ENCODE measurements at regions not wholly inside any gene's neighbourhood (a gene's known extent, or its start where the extent isn't known, plus 50 kb on each side); places are given as distances from the start of the nearest gene placed in this dataset.

DNA sequence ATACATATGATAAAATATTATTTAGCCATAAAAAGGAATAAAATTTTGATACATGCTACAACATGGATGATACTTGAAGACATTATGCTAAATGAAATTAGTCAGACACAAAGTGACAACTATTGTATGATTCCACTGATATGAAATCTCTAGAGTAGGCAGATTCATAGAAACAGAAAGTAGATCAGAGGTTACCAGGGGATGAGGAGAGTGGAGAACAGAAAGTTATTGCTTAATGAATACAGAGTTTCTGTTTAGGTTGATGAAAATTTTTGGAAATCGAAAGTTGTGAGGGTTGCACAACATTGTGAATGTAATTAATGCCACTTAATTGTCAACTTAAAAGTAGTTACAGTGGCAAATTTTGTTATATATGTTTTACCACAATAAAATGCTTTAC lies 315.7 kb upstream of the USP25 start:
- Histone ChIP-seq H3K4me1 (ENCODE audit: control insufficient read depth, insufficient read depth, low read length) (no peaks in the 10 kb centered on the region), H3K27me3 (ENCODE audit: control insufficient read depth, insufficient read depth, low read length) (no peaks in the 10 kb centered on the region), H3K36me3 (ENCODE audit: control insufficient read depth, insufficient read depth, low read length) (no peaks in the 10 kb centered on the region), H3K4me3 (ENCODE audit: low read length) (no peak overlapping the region), H3K9me3 (ENCODE audit: control insufficient read depth, insufficient read depth, low read length) (no peaks in the 10 kb centered on the region), H3K27ac (ENCODE audit: low read length) (no peak overlapping the region)
- Mint-ChIP-seq H3K9me3 (peaks cover 0 to 3% of the 10 kb centered on the region in 2 donors), H3K27me3 (ENCODE audit: low read depth in 2 of 2) (peaks cover 0 to 2% of the 10 kb centered on the region in 2 donors), H3K4me3 (no peak overlapping the region), H3K4me1 (no peaks in the 10 kb centered on the region), H3K36me3 (no peaks in the 10 kb centered on the region), H3K27ac (no peak overlapping the region)
- 33% methylated on average over 1 of the region's 1 CpG for WGBS (ENCODE audit: insufficient coverage)
- ATAC-seq (no peak), DNase-seq (no peak)
- intact Hi-C loops (cut with micrococcal nuclease), result no loop called here
- TF ChIP-seq, protein P1, sequence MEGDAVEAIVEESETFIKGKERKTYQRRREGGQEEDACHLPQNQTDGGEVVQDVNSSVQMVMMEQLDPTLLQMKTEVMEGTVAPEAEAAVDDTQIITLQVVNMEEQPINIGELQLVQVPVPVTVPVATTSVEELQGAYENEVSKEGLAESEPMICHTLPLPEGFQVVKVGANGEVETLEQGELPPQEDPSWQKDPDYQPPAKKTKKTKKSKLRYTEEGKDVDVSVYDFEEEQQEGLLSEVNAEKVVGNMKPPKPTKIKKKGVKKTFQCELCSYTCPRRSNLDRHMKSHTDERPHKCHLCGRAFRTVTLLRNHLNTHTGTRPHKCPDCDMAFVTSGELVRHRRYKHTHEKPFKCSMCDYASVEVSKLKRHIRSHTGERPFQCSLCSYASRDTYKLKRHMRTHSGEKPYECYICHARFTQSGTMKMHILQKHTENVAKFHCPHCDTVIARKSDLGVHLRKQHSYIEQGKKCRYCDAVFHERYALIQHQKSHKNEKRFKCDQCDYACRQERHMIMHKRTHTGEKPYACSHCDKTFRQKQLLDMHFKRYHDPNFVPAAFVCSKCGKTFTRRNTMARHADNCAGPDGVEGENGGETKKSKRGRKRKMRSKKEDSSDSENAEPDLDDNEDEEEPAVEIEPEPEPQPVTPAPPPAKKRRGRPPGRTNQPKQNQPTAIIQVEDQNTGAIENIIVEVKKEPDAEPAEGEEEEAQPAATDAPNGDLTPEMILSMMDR (IDR thresholded peaks at IDR 0.05), result no peak

- Histone ChIP-seq H3K4me1 (ENCODE audit: control insufficient read depth, insufficient read depth, low read length) (no peaks in the 10 kb centered on the region), H3K27ac (ENCODE audit: low read length) (no peak overlapping the region), H3K9me3 (ENCODE audit: control insufficient read depth, insufficient read depth, low read length) (no peaks in the 10 kb centered on the region), H3K4me3 (ENCODE audit: low read length) (no peak overlapping the region), H3K27me3 (ENCODE audit: control insufficient read depth, insufficient read depth, low read length) (no peaks in the 10 kb centered on the region), H3K36me3 (ENCODE audit: control insufficient read depth, insufficient read depth, low read length) (no peaks in the 10 kb centered on the region)
- Mint-ChIP-seq H3K27ac (no peak overlapping the region), H3K4me3 (no peak overlapping the region), H3K36me3 (no peaks in the 10 kb centered on the region), H3K27me3 (ENCODE audit: low read depth in 2 of 2) (peaks cover 0 to 4% of the 10 kb centered on the region in 2 donors), H3K4me1 (no peaks in the 10 kb centered on the region), H3K9me3 (peaks cover 0 to 3% of the 10 kb centered on the region in 2 donors)
- WGBS (ENCODE audit: insufficient coverage), result 78% methylated on average over 1 of the region's 2 CpGs
- ATAC-seq (no peak), DNase-seq (no peak)
- TF ChIP-seq, protein P1 (IDR thresholded peaks at IDR 0.05), result no peak
- intact Hi-C loops (cut with micrococcal nuclease), result no loop called here
These were observed 314.1 kb upstream of the USP25 start for GRCh38 chr21:15415541-15416261.

- no peaks in the 10 kb centered on the region for H3K4me1 ChIP-seq (ENCODE audit: control insufficient read depth, insufficient read depth, low read length)
- WGBS (ENCODE audit: insufficient coverage), result 95% methylated on average over 5 of the region's 5 CpGs
- no peaks in the 10 kb centered on the region for H3K36me3 ChIP-seq (ENCODE audit: control insufficient read depth, insufficient read depth, low read length)
- H3K27me3 Mint-ChIP-seq (ENCODE audit: low read depth in 2 of 2), result peaks cover 0 to 8% of the 10 kb centered on the region in 2 donors
- H3K4me1 Mint-ChIP-seq, result no peaks in the 10 kb centered on the region
- H3K27ac Mint-ChIP-seq, result no peak overlapping the region
- no peak overlapping the region for H3K4me3 Mint-ChIP-seq
- ATAC-seq (no peak), DNase-seq (no peak)
- no peak overlapping the region for H3K4me3 ChIP-seq (ENCODE audit: low read length)
- intact Hi-C loops (cut with micrococcal nuclease), result no loop called here
- H3K27me3 ChIP-seq (ENCODE audit: control insufficient read depth, insufficient read depth, low read length), result no peaks in the 10 kb centered on the region
- no peak overlapping the region for H3K27ac ChIP-seq (ENCODE audit: low read length)
- no peaks in the 10 kb centered on the region for H3K9me3 Mint-ChIP-seq
- no peaks in the 10 kb centered on the region for H3K36me3 Mint-ChIP-seq
- TF ChIP-seq, protein P1 (IDR thresholded peaks at IDR 0.05), result no peak
- no peaks in the 10 kb centered on the region for H3K9me3 ChIP-seq (ENCODE audit: control insufficient read depth, insufficient read depth, low read length)
These were observed 308.3 kb upstream of the USP25 start for GRCh38 chr21:15421441-15421881.

DNA sequence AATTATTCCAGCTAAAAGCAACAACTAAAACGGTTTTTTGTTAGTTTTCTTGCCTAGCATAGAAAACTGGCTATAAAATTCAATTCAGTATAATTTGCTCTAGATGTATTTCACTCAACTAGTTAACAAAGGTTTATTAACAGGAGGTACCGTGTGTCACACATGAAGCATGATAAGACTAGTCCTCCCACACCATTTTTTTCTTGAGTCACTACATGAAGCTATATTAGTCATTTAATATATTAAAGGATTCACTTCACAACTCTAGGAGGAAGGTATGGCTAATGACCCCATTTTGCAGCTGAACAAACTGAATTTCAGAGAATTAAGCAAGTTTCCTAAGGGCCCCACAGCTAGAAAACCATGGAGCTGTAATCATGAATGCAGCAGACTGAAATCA lies 307.8 kb upstream of the USP25 start:
- 25% methylated on average over 1 of the region's 2 CpGs for WGBS (ENCODE audit: insufficient coverage)
- DNase-seq, result no peak
- H3K9me3 Mint-ChIP-seq, result no peaks in the 10 kb centered on the region
- H3K4me1 ChIP-seq (ENCODE audit: control insufficient read depth, insufficient read depth, low read length), result no peaks in the 10 kb centered on the region
- no peak for ATAC-seq
- H3K4me3 Mint-ChIP-seq, result no peak overlapping the region
- no peak overlapping the region for H3K27ac Mint-ChIP-seq
- no peaks in the 10 kb centered on the region for H3K9me3 ChIP-seq (ENCODE audit: control insufficient read depth, insufficient read depth, low read length)
- no peaks in the 10 kb centered on the region for H3K36me3 Mint-ChIP-seq
- no peak overlapping the region for H3K4me3 ChIP-seq (ENCODE audit: low read length)
- H3K36me3 ChIP-seq (ENCODE audit: control insufficient read depth, insufficient read depth, low read length), result no peaks in the 10 kb centered on the region
- H3K27me3 Mint-ChIP-seq (ENCODE audit: low read depth in 2 of 2), result peaks cover 0 to 8% of the 10 kb centered on the region in 2 donors
- TF ChIP-seq, protein P1 (IDR thresholded peaks at IDR 0.05), result no peak
- intact Hi-C loops (cut with micrococcal nuclease), result no loop called here
- H3K27me3 ChIP-seq (ENCODE audit: control insufficient read depth, insufficient read depth, low read length), result no peaks in the 10 kb centered on the region
- no peak overlapping the region for H3K27ac ChIP-seq (ENCODE audit: low read length)
- H3K4me1 Mint-ChIP-seq, result no peaks in the 10 kb centered on the region
